CD1c-positive myeloid dendritic cell (primary cell): ENCODE measurements at regions not wholly inside any gene's neighbourhood (a gene's known extent, or its start where the extent isn't known, plus 50 kb on each side); places are given as distances from the start of the nearest gene placed in this dataset.

Experiments used
- DNase-seq: peaks from one replicate; pipeline ENCODE4 v3.0.0-alpha.2; 2016; ENCODE audit errors: extremely low spot score

DNA sequence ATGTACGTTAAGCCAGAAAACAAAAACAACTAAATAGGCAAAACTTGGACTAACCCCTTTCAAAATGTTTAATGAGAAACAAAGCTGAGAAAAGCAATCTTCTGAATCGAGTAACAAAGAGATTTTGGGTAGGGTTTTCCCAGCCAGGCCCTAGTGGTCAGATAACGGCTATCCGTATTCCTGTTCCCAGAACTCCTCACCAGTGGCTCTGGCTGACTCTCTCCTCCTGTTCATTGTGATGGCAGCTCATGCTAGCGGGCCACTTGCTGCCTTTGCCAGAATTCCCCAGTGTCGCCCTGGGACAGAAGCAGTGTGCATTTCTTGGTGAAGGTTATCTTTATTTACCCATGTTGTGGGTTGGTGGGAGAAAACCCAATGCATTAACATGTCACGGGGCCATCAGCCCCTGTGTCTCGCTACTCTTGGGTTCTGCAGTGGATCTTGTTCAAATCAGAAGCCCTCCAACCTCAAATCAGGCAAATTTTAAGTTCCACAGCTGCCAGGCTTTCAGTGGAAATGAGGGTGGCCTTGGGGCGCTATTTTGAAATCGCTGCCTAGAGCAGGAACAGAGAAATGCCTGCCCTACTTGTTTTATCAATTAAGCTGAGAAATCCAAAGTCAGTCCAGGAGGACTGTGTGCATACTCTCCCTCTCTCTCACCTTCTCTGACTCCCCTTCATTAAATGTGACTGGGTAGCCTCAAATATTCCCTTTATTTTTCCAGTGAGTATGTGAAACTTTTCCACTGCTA lies 164.5 kb upstream of the NPVF start:
- no peak for DNase-seq

DNA sequence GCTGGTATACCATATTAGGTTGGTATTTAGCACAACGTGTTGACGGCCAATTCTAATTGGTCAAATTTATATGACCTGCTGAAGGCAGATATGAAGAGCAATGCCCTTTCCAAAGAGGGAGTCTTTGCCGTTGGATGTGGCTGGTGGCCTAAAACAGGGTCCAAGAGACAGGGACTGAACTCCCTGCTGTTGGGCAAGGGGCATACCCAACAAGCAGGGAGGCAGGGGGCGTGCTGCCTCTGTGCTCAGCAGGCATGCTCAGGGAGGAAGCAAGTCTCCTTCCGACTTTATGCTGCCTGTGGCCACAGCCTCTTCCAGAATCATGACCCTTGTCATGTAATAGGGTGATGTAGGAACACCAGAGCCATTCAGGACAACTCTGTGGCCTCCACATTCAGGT lies 167.7 kb upstream of the NPVF start:
- DNase-seq, result no peak

DNA sequence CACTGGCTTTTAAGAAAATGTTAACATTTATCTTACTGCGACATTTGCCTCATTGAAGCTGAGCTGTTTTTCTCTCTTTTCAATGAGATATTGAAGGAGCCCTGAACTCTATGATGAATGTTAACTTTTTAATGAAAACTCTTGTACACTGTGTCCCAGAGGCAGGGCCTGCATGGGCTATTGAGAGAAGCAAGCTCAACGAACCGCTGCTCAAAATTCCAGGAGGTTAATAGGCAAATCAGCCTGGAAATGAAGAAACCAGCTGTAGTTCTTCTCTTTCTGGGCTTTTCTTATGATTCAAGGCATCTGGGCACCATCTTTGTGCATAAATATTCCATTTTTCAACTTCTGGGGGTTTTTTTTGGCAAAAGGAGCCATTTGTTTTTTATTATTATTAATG lies 168.4 kb upstream of the NPVF start:
- no peak for DNase-seq

DNA sequence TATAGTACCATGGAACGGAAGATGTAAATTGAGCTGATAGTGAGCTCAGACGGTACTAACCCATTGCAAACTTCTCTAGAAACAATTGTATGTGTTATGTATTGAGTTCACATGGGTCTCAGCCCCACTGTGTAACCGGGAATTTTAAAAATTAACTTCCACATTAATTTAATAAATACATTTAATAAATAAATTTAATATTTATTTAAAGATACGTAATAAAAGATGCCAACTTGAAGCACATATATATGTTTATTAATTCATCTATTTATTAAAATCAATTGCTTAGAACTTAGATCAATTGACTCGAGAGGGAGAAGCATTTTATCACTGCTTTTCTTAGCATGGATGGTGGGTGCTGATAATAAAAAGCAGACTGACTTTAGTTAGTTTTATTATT lies 170.1 kb upstream of the NPVF start:
- no peak for DNase-seq

DNA sequence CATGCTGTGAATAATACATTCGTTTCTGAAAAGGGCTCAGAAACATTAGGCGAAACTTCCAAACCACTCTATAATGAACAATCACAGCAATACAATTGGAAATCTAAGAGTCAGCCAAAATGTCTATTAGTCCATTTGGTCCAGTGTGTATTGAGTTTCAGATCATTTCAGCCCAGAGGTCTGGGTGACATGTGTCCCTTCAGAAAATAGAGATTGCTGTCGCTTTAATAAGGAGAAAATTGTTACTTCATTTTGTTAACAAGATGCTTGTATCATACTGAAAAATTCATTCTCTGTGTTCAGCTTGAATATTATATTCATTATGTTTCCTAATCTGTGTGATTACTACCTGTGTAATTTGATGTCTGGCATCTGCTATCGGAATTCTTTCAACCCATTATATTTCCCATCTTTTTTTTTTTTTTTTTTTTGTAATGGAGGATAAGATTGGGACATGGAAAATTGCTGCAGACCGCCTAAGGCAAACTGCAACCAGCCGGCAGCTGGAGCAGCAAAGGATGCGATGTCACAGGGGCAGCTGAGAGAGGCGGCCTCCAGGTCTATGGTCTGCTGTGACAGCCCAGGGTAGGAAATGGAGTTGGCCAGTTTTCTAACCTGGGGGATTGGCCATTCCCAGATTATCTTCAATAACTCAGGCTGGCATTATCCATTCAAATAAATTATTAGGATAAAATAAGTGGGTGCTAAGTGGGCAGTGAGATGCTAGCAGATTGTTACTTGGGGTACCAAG lies 170.9 kb upstream of the NPVF start:
- no peak for DNase-seq

DNA sequence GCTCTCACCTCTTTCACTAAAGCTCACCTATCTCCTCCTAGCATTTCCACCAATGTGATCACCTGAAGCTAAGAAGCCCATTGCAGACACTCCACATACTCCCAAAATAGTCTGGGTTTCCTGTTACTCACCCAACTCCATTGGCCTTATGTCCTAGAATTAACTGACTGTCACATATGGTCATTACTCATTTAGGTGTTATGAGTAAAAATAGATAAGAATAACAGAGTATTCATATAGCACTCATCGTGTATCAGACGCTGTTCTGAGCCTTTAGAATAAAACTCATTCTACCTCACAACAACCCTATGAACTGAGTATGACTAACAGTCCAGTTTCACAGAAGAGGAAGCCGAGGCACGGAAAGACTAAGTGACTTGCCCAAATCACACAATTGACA lies 174.2 kb upstream of the NPVF start:
- no peak for DNase-seq

DNA sequence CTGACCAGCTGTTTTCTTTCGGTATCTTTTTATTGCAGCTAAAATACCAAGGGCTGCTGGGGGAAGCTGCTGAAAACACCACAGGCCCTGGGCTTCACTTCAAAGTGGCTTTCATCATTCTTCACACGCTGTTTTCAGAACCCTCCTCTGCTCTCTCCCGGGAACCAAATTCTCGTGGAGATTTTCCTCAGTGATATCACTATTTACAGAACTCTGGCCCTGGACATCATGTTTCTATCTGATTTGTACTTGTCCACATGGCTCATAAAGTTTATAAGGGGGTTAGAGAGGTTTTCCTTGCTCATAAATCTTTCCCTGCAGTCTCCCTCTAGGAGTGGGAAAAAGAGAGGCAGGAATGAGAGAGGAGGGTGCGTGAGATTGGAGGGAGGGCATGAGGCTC lies 177.4 kb upstream of the NPVF start:
- no peak for DNase-seq

DNA sequence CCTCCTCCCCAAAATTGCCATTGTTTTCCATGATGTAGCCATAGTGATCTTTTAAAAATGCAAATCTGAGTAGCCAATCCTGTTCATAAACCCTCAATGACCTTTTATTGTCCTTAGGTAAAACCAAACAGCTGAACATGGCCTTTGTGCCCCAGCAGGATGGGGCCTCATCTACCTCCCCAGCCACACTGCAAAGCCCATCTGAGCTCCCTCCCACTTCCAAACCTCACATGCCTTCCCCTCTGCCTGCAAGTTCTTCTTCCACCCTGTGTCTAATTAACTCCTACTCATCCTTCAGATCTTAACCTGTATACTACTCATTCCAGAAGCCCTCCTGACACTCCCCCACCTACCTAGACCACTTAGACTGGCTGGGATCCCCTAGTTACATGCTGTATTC lies 178.8 kb upstream of the NPVF start:
- no peak for DNase-seq

DNA sequence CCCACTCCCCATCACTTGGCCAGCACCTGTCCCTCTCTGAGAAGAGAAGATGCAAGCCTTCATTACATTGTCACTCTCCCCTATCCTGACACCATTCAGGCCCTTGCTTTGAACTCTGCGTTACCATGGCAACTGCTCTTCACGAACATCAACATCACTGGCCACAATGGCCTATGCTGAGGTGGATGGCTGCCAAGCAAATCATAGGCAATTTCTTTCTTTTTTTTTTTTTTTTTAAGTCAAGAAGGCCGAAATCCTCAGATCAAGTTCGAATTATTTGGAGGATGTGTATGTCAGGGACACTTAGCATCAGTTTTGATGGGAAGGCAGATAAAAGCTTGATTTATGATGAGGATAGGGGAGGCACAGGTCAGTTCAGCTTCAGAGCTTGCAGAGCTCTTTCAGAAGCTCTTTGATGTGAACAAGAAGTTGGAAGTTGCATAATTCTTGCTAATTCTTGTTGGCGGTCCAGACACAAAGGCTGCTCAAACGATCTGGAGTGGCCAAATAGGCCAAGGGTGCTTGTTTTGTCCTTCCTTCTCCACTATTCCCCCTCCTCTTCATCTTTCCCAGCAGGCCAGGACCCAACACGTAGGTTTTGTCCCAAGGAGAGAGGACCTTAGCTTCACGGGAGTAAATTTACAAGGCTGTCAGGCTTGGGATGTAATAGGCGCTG lies 179.9 kb upstream of the NPVF start:
- no peak for DNase-seq

DNA sequence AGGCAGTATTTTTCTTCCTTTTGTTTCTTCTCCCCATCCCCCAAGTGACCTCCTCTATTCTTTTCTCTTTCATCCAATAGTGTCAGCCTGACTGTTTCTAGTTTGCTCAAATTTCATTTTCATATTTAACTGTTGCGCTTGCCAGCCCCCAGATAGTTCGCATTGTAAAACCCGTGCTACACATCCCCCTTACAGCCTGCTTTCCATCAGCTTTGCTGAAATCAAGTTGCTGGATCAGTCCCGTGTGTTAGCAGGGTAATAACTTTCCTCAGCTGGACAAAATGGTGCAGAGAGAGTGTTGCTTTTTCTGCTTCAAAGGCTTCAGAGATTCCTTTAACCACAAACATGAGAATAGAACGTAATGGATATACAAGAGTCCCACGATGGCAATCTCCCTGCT lies 180.6 kb upstream of the NPVF start:
- no peak for DNase-seq

DNA sequence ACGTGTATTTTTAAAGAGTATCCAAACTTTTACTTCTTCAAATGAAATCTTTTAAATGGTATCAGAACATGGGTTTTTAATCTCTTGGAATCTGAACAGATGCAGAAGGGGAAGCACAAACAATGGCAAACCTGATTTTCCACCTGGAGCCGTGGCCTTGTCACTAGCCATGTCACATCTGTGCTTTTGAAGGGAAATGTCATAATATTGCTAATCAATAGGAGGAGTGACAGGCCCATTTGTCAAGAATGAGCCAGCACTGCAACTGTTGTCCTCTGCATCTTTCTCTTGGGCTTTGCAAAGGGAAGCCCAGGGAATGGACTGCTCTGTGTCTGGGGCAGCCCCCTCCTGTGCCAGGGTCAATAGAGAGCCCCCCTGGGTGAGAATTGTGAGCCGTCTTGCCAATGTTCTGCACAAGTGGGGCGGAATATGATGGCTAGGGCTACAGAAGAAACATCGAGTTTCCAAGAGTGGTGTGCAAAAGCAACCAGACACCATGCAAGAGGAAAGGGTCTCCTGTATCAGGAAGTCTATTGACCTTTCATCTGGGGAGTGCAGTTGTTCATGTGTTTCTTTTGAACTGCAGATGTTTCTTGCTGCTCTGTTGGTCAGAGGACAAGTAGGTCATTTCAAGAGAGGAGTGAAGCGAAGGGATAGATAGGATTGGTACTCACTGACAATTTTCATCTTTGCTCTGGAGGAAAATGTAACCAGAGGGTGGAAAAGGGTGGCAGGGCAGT lies 181.8 kb upstream of the NPVF start:
- no peak for DNase-seq

DNA sequence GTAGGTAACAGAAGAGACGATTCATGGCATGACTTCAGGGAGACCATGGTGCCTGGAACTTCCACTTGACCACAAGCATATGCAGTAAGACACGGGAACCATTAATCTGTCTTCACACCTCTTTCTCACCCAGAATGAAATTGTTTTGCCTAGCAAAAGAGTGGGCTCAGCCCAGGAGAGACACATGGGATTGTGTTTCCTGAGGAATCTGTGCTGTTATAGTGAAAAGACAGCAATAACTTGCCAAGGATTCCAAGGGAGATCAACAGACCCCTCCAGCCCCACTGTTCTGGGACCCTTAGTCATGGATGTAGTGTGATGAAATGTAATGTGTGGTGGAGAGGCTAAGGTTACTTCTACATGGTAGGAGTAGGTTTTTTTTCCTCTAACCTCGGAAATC lies 192.5 kb upstream of the NPVF start:
- no peak for DNase-seq

DNA sequence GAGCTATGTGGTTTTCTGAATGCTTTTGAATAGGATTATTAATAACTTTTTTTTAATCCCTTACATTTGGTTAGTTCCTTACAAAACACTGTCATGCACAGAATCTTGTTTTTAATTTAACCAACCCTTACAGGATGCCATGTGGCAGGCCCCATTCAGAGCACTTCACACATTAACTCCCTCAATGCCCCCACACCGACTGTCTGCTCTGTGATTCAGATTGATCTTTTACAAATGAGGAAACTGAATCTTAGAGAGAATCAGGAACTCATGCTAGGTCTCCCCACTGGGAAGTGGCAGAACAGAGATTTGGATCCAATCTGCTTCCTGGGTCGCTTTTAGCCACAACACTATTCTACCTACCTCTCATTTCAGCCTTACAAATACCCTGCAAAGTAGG lies 195.8 kb upstream of the NPVF start:
- DNase-seq, result peak; percentile 1

DNA sequence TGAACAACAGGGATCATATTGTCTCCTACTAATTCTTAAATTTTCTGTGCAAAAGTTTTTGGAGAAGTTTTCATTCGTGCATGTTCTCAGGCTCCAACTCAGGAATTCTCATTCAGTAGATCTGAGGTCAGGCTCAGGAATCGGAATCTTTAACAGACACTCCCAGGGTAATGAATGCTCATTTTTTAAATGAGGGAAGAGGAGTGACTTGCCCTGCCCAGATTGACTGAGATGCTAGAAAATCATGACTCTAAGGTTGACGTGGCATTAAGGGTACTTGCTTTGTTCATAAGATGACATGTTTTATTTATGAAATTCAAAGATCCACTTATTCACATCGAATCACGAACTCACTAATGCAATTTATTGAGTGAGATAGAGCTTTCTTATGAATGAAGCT lies 196.6 kb upstream of the NPVF start:
- no peak for DNase-seq

DNA sequence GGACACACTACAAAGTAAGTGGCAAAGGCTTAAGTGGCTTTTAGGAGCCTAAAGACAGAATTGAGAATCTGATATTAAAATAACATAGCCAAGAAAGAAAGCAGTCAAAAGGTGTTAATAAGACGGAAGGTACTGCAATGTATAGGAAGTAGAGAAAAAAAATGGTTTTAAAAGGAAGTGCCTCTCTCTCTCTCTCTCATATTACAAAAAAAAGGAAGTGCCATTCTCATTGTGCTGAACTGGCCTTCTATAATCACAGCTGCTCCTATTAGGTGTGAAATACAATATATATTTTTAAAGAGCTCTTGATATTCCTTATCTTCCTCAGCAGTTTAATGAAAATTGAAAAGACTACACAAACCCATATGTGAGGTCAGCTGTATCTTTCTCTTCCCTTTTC lies 199.4 kb upstream of the NPVF start:
- peak; percentile 11 for DNase-seq

DNA sequence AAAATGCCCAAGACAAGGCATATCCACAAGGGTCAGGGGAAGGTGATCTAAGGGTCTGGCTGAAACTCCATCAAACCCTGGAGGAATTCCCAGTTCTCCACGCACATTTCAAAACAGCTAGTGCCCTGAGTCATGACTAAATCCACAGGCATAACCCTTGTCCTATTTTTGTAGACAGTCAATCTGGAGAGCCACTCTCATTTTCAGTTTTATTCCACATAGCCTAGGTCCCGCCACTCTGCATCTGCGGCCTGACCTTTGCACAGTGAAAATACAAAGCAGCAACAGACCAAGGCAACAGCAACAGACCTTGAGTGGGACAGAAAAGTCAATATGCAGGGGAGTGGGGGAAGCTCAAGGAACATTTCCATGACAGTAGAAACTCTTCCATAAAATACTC lies 201.4 kb upstream of the NPVF start:
- DNase-seq, result no peak

DNA sequence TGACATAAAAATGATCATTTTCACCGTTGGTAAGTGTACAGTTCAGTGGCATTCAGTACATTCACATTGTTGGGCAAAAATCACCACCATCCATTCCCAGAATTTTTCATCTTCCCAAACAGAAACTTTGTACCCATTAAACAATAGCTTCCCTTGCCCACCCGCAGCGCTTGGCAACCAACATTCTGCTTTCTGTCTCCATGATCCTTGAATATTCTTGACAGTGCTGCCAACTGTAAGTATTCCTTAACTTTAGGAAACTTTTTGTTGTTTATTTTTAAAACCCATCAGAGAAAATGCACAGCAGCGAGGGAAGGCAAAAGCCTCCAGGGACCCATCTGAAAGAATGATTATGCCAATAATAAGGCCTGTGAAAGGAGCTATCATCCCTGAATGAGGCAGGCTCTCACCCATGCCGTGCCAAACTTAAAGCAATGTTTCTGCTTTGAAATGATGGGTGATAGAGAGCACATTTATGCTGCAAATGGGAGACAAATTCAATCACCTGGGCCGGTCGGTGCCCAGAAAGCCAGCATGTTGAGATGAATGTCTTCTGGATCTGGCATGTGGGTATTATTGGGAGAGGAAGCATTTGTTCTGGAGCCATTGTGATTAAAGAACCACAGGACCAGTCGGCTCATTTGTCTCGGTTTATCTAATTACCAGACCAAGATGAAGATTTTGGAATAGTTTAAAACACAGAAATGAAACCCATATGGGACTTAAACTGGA lies 202.1 kb upstream of the NPVF start:
- DNase-seq, result no peak

DNA sequence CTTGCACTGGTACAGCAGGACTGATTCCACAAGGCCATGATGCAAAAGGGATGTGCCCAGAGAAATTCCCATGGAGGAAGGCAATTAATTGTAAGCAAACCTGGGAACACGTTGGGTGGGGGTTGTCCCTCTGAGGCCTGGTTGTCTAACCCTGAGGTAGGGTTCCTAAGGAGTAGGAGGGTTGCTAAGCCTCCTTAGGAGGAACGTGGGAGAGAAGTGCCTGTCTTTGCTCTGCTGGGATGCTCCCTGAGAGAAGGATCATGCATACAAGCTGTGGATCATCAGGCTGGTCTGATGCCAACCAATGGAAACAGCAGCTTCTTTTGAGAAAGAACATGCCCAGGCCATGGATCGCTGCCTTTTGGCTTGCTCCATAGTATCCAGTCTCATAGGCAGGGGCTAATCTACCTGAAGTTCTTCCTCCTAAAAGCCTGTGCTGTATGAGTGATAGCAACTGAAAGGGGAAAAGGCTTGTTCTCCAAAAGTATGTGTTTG lies 203.7 kb upstream of the NPVF start:
- no peak for DNase-seq

DNA sequence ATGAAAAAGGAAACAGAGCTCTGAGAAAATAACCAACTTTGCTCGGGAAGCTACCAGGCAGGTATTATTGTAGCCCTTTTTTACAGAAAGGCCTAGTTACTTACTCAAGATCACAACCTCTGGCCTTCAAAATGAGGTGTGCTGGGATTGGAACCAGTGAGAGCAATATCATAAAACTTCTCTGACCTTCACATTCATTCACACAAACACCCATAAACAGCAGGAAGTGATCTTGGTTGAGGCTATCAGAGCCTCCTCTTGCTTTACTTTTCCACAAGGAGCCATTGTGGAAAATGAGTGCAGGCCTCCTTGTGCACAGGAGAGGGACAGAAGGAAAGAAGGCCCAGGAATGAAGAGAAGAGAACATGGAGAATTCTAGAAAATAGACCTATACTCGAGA lies 204.5 kb upstream of the NPVF start:
- DNase-seq, result no peak

DNA sequence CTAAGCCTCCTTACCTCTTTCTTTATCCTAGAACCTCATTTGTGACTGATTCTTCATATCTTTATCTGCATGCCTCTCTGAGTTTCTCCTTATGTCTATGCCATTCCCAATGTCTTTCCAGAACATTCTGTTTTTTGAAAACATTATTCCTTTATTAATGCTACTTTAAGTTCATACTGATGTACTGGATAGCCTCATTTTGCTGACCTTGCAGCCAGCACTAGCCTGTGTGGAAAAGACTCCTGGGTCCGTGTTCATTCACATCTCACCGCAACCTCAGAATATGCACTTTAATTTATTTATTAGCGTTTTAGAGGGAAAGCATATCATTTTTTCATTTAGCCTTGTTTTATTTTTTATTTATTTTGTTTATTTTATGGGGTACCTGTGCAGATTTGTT lies 208.1 kb upstream of the NPVF start:
- no peak for DNase-seq

DNA sequence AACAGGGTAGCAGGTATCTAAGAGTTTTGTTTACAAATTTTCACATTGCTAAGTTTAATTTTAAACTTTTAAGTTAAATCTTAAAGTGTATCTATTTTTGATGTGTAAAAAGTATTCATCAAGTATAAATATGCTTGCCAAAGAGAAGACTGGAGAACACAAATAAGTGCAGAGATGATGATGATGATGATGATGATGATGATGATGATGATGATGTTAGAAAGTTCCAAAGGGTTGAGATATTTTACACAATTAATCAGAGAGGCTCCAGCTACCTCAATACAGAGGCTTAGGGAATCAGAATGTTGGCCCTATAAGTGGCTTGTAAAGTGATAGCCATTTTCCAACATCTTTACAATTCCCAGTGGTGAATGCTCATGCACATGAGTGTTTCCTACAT lies 209.0 kb upstream of the NPVF start:
- no peak for DNase-seq

DNA sequence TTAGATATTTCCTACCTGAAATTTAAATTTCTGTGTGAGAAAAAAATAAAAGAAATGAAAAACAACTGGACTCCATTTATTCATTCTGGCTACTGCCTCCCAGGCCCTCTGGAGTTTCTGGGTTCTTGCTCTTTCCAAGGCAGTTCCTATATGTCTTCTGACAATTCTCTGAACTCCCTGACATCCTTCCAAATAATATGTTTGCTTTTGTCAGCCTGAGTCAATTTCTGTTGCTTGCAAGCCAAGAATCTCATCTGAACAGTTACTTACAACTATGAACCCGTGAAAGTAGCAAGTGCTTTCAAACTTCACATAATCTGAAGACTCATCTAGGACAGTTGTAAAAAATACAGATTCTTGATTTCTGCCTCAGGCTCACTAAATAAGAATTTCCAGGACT lies 216.7 kb upstream of the NPVF start:
- DNase-seq, result no peak
